GM19467 (cell line): ENCODE measurements at regions not wholly inside any gene's neighbourhood (a gene's known extent, or its start where the extent isn't known, plus 50 kb on each side); places are given as distances from the start of the nearest gene placed in this dataset.

Experiments
- ATAC-seq: cut with Tn5 transposase; IDR thresholded peaks from one replicate; pipeline ENCODE4 v1.9.1; 2021; ENCODE audit warnings: mild to moderate bottlenecking, moderate library complexity; ENCODE audit not compliant: unreplicated experiment

DNA sequence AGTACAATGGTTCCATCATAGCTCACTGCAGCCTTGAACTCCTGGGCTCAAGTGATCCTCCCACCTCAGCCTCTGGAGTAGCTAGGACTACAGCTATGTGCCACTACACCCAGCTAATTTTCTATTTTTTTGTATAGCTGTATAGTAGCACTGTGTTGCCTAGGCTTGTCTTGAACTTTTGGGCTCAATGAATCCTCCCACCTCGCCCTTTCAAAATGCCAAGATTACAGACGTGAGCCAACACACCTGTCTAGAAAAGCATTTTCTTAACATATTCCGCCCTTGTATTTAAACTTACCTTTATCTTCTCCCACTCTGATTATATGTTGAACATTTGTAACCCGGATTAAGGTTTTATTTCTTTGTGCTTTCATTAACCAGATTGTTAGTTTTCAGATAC, 750.7 kb upstream of the GCFC2 start:
- no peak for ATAC-seq

DNA sequence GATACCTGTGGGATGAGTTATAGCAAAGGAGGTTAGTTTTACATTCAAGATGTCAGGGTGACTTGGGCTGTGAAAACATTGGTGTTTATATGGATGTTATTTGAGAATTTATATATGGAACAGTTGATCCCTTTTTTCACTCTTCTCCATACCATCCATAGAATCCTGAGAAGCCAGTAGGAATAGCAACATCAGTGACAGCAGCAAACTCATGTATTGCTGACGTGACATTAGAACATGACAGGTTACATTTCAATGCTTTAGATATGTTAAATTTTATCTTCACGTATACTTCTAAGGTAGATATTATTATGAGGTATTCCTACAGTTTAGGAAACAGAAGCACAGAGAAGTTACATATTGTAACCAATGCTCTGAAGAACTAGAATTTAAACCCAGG, 745.2 kb upstream of the GCFC2 start:
- no peak for ATAC-seq

GRCh38 chr2:76450024-76450475, 739.3 kb upstream of the GCFC2 start:
- peak; percentile 73 for ATAC-seq

DNA sequence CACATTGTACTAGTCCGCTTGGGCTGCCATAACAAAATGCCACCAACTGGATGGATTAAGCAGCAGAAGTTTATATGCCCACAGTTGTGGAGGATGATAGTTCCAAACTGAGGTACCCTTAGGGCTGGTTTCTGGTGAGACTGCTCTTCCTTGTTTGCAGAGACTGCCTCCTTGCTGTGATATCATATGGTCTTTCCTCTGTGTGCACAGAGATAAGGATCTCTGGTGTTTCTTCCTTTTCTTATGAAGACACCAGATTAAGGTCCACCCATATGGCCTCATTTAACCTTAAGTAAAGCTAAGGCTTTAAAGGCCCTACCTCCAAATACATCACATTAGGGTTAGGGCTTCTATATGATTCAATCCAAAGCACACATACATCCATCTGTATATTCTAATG, 738.2 kb upstream of the GCFC2 start:
- no peak for ATAC-seq

DNA sequence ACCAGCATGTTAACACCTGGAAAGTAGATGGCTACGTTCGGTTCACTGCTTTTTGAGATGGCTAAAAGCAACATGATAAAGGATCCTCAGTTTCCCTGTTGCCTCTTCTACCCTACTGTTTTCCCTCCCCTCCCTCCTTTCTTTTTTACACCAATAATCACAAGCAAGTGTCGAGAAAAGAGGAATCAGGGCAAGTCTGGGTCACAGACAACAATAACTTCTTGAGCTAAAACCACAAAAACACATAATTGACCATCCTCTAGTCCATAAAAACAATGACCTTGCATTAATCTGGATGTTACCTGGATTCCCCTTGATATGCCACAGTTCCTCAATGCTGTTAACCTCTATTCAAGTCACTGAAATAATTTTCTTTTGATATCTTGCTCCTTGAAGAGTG, 736.6 kb upstream of the GCFC2 start:
- no peak for ATAC-seq

DNA sequence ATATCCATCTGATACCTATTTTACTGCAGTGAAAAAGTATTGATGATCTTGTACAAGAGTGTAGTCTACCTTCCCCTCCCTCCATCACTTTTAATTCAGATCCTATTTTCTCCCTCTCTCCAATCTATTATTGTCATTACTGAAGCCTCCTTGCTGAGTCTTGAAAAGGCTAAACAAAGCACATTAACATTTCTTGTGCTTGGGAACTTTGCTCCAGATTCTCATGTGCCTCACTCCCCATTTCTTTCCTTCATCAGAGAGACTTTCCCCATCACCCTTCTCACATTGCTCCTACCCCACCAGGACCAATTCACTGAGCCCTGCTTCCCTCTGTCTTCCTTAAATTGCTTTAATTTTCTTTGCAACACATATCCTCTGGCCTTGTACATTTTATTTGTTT, 736.2 kb upstream of the GCFC2 start:
- no peak for ATAC-seq

- no peak for ATAC-seq
Observed at GRCh38 chr2:76445880-76446279, 735.2 kb upstream of the GCFC2 start.

- no peak for ATAC-seq
Observed at GRCh38 chr2:76444732-76445131, 734.0 kb upstream of the GCFC2 start.

- ATAC-seq: no peak
Observed at GRCh38 chr2:76437564-76437963, 726.8 kb upstream of the GCFC2 start.

DNA sequence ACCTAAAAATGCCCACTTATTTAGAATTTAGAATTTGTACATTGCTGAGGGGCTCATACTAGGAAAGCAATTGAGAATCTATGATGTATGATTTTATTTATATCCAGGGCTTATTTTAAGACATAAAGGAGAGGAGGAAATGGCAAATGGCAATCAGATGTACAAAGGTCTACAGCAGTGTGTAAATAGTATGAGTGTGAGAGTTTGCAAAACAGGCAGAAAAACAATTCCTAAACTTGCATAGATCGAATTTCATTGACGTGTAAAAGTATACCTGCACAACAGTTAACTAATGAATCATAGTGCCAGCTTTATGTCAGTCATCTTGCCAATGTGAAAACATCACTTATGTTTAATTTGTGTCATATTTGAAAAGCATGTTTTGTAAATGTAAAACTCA, 718.7 kb upstream of the GCFC2 start:
- ATAC-seq: no peak

DNA sequence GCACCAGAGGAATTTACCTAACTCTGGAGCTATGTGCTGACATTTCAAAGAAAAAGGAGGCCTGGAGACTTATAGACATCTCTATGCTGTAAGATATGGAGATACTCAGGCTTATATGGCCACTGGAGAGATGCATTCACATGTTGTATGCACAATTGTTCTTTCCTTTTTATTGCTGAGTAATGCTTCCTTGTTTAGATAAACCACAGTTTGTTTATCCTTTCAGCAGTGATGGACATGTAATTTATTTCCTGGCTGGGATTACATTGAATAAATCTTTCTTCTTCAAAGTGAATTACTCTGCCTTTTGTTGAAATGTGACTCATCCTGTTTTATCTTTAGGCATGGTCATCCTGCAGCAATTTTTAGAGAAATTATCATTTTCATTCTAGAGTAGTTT, 716.7 kb upstream of the GCFC2 start:
- ATAC-seq: no peak

DNA sequence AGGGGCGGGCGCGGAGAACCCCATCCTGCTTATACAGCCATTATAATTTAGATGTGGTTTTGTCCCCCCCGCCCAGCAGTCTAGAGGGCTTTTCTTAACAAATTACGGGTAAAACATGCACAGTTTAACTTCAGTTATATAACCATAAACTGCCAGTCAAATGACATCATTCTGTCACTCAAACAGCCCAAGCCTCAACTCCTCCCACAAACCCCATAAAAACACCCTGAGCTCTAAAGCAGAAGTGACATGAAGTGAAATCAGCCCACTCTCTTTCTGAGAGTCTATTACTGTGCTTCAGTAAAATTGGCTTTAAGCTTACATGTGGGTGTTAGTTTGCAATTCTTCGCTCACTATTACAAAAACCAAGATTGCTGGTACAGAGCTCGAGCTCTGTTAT, 705.1 kb upstream of the GCFC2 start:
- no peak for ATAC-seq

DNA sequence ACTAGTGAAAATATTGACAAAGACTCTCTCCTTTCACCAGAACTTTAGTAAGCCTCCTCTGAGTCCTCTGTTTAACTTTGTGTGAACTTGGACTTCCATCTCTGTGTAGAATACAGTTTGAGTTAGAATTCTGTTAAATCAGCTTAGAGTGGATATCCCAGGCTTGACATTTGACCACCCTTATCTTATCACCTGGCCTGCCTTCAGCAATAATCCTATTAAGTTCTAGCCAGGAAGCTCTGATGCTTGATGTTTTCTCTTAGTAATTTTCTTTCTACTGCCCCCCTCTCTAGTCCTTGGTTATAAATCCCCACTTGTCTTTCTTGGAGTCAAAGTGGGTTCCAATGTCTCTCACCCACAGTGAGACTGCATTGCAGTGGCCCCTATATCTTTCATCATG, 702.7 kb upstream of the GCFC2 start:
- no peak for ATAC-seq

- ATAC-seq: no peak
Observed at GRCh38 chr2:76406134-76406855, 695.6 kb upstream of the GCFC2 start.

DNA sequence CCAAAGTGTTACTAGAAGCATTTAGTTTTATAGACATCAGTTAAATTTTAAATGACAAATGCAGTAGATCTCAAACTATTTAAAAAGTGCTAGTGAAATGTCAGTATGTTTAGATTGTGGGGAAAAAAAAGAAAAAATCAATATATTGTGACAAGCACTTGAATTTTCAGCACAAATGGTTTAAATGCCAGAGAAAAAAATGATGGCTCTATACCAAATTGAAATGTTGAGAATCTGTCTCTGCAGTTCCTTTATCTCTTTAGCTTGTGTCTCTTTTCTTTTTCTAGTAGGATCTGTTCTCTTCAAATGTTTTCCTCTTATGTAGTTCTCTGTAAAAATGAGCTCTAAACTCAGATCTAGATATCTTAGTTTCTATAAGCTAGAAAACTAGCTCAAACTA, 682.6 kb upstream of the GCFC2 start:
- no peak for ATAC-seq

GRCh38 chr2:76391678-76392077, 681.0 kb upstream of the GCFC2 start:
- ATAC-seq: no peak

- ATAC-seq: no peak
Observed at GRCh38 chr2:76387294-76387693, 676.6 kb upstream of the GCFC2 start.

DNA sequence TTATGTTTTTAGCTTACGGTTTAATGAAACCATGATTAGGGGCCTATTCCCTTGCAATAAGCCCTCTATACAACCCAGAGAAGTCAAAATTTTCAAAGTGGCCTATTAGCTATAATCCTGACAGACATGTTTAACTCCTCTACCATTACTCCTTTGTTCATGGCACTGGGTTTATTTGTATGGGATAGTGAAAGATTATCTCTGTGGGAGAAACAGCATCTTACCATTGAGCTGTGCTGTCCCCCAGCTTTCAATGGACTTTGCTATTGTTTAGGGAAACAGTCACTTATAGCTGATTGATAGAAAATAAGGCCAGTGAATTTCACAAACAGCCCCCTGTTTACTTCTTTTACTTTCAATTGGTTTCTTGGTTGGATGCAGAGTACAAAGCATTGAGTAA, 675.2 kb upstream of the GCFC2 start:
- ATAC-seq: no peak

GRCh38 chr2:76381624-76382023, 670.9 kb upstream of the GCFC2 start:
- ATAC-seq: no peak

GRCh38 chr2:76378140-76378539, 667.4 kb upstream of the GCFC2 start:
- no peak for ATAC-seq

GRCh38 chr2:76341439-76341838, 630.7 kb upstream of the GCFC2 start:
- ATAC-seq: no peak

GRCh38 chr2:76332871-76333270, 622.2 kb upstream of the GCFC2 start:
- ATAC-seq: no peak

- no peak for ATAC-seq
Observed at GRCh38 chr2:76330865-76331264, 620.1 kb upstream of the GCFC2 start.
